ENCODE measurements at regions not wholly inside any gene's neighbourhood (a gene's known extent, or its start where the extent isn't known, plus 50 kb on each side); places are given as distances from the start of the nearest gene placed in this dataset.
A peak's percentile ranks its signal among the peaks of the same experiment; 100 is the strongest.

- no peak for DNase-seq
Measured at GRCh38 chr9:12461763-12462460, 231.3 kb upstream of the TYRP1 start.

GRCh38 chr9:12462861-12463260 is 230.3 kb upstream of the TYRP1 start:
- DNase-seq, result no peak

GRCh38 chr9:12463641-12464040 is 229.5 kb upstream of the TYRP1 start:
- DNase-seq, result no peak

- DNase-seq, result no peak
Measured at GRCh38 chr9:12464400-12464799, 228.8 kb upstream of the TYRP1 start.

GRCh38 chr9:12464910-12465512 is 228.2 kb upstream of the TYRP1 start:
- DNase-seq, result peak; percentile 64 to 73

- no peak for DNase-seq
Measured at GRCh38 chr9:12469084-12469483, 224.1 kb upstream of the TYRP1 start.

GRCh38 chr9:12494411-12494810 is 198.8 kb upstream of the TYRP1 start:
- DNase-seq, result no peak

- DNase-seq, result no peak
Measured at GRCh38 chr9:12497790-12498189, 195.4 kb upstream of the TYRP1 start.

GRCh38 chr9:12502520-12502919 is 190.7 kb upstream of the TYRP1 start:
- no peak for DNase-seq

GRCh38 chr9:12503606-12504122 is 189.5 kb upstream of the TYRP1 start:
- DNase-seq, result no peak

- DNase-seq, result no peak
Measured at GRCh38 chr9:12510551-12510950, 182.6 kb upstream of the TYRP1 start.

GRCh38 chr9:12511726-12512125 is 181.5 kb upstream of the TYRP1 start:
- no peak for DNase-seq

GRCh38 chr9:12516031-12516430 is 177.2 kb upstream of the TYRP1 start:
- DNase-seq, result no peak

GRCh38 chr9:12516573-12516972 is 176.6 kb upstream of the TYRP1 start:
- DNase-seq, result no peak

GRCh38 chr9:12538842-12539579 is 154.2 kb upstream of the TYRP1 start:
- peak in 1 of 2 experiments; percentile 32 for DNase-seq

GRCh38 chr9:12539580-12539975 is 153.6 kb upstream of the TYRP1 start:
- no peak for DNase-seq

GRCh38 chr9:12544700-12545099 is 148.5 kb upstream of the TYRP1 start:
- DNase-seq, result no peak

GRCh38 chr9:12554636-12555035 is 138.5 kb upstream of the TYRP1 start:
- peak in 1 of 2 experiments; percentile 36 for DNase-seq

- no peak for DNase-seq
Measured at GRCh38 chr9:12566404-12567090, 126.6 kb upstream of the TYRP1 start.

- no peak for DNase-seq
Measured at GRCh38 chr9:12584656-12585522, 108.3 kb upstream of the TYRP1 start.

- no peak for DNase-seq
Measured at GRCh38 chr9:12595400-12595799, 97.8 kb upstream of the TYRP1 start.

GRCh38 chr9:12604164-12604821 is 88.9 kb upstream of the TYRP1 start:
- no peak for DNase-seq
